H1 (cell line): ENCODE measurements at regions not wholly inside any gene's neighbourhood (a gene's known extent, or its start where the extent isn't known, plus 50 kb on each side); places are given as distances from the start of the nearest gene placed in this dataset.

Source experiments
- POU5F1 ChIP-seq: IDR thresholded peaks from 2 replicates; pipeline ENCODE4 v1.6.1; 2011; ENCODE audit warnings: low read depth, mild to moderate bottlenecking, low read length, moderate library complexity

DNA sequence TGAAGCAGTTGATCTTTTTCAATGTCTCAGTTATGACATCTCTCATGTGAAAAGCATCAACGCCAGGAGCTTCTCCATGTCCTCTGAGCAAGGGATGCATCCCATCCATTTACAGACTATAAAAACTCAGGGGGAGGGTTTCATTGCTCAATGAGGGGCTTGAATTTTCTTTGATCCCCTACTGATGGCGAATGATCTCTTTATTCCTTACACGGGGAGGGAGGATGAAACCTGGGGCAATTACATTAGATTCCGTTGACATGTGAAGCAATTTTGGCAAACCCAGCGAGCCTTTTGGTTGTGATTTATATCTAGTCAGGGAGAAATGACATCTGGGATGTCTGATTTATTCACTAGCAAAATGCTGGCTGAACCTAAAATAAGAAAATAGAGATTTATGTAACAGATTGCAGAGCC lies 268.9 kb downstream of the HIVEP2 start (continued):
- no peak for TF ChIP-seq POU5F1
